H1 (cell line): ENCODE measurements at regions not wholly inside any gene's neighbourhood (a gene's known extent, or its start where the extent isn't known, plus 50 kb on each side); places are given as distances from the start of the nearest gene placed in this dataset.

Experiments
- CTCF ChIA-PET: fragments of 300-600 bp; sonication (Branson Sonifier 250); formaldehyde crosslinking; loops from one replicate; lab custom pipeline; 2021; ENCODE audit not compliant: partially characterized antibody; lab: Charles Lee
- POLR2A ChIA-PET: fragments of 300-600 bp; sonication (Branson Sonifier 250); formaldehyde crosslinking; loops from one replicate; lab custom pipeline; 2021; ENCODE audit warnings: inconsistent platforms; ENCODE audit not compliant: partially characterized antibody; lab: Charles Lee
- DNase-seq, 2 experiments: peaks; one replicate each; pipeline versions ENCODE4 v3.0.0 to v3.0.0-alpha.2; 2010 to 2022; ENCODE audit warnings: low spot score in 2 of 2, low read depth in 1 of 2, mixed read lengths in 1 of 2
- FAIRE-seq: peaks from 2 replicates; lab custom pipeline; 2011; peaks lifted over from hg19 to GRCh38; lab: Jason Lieb, UNC
- H2AFZ ChIP-seq: 2 replicates; pipeline ENCODE4 v1.8.1; 2012; ENCODE audit warnings: low read length, inconsistent platforms
- H2AK5ac ChIP-seq: 2 replicates; pipeline ENCODE4 v1.6.1; 2013; ENCODE audit warnings: low read depth, low read length
- H2BK120ac ChIP-seq: replicated peaks from 2 replicates; pipeline ENCODE3; 2013; ENCODE audit warnings: low read depth, low read length, inconsistent platforms
- H2BK12ac ChIP-seq: 2 replicates; pipeline ENCODE4 v1.6.1; 2013; ENCODE audit warnings: low read depth, low read length
- H2BK15ac ChIP-seq: 2 replicates; pipeline ENCODE4 v1.6.1; 2013; ENCODE audit warnings: low read length
- H2BK20ac ChIP-seq: 2 replicates; pipeline ENCODE4 v1.6.1; 2013; ENCODE audit warnings: low read length
- H2BK5ac ChIP-seq: 2 replicates; pipeline ENCODE4 v1.6.1; 2013; ENCODE audit warnings: low read depth, low read length
- H3K14ac ChIP-seq: 2 replicates; pipeline ENCODE4 v1.6.1; 2013; ENCODE audit warnings: inconsistent platforms; ENCODE audit not compliant: insufficient read length
- H3K18ac ChIP-seq: 2 replicates; pipeline ENCODE4 v1.6.1; 2013; ENCODE audit warnings: low read length; ENCODE audit errors: extremely low read depth
- H3K23ac ChIP-seq: 2 replicates; pipeline ENCODE4 v1.6.1; 2013; ENCODE audit warnings: inconsistent platforms; ENCODE audit not compliant: insufficient read length
- H3K23me2 ChIP-seq: 2 replicates; pipeline ENCODE4 v1.6.1; 2013; ENCODE audit warnings: low read depth, low read length
- H3K27ac ChIP-seq: 2 replicates; pipeline ENCODE4 v1.6.1; 2011; ENCODE audit warnings: low read depth, low read length, inconsistent platforms
- H3K27me3 ChIP-seq, 4 experiments: replicated peaks in 1 of 4; 1 replicate in 1 of 4; 2 replicates in 3 of 4; pipeline versions ENCODE4 v1.6.1 to v1.8.1; 2011 to 2013; ENCODE audit warnings: low read length in 3 of 4, mild to moderate bottlenecking in 3 of 4, inconsistent platforms in 2 of 4, mixed read lengths in 2 of 4, moderate library complexity in 1 of 4; ENCODE audit not compliant: control insufficient read depth in 3 of 4, insufficient read depth in 3 of 4; ENCODE audit errors: extremely low read depth in 1 of 4
- H3K36me3 ChIP-seq, 4 experiments: 2 replicates each; pipeline versions ENCODE4 v1.6.1 to v1.8.1; 2011 to 2013; ENCODE audit warnings: mild to moderate bottlenecking in 4 of 4, low read length in 3 of 4, moderate library complexity in 2 of 4, control low read depth in 1 of 4, inconsistent platforms in 1 of 4; ENCODE audit not compliant: insufficient read depth in 4 of 4, control insufficient read depth in 2 of 4
- H3K4ac ChIP-seq: replicated peaks from 2 replicates; pipeline ENCODE3; 2013; ENCODE audit warnings: low read length, low read depth, mixed read lengths, inconsistent platforms; ENCODE audit not compliant: insufficient read length
- H3K4me1 ChIP-seq, 4 experiments: replicated peaks in 1 of 4; 1 replicate in 1 of 4; 2 replicates in 3 of 4; pipeline versions ENCODE4 v1.6.1 to v1.8.1; 2011 to 2013; ENCODE audit warnings: low read length in 3 of 4, inconsistent platforms in 2 of 4, mixed read lengths in 1 of 4; ENCODE audit not compliant: insufficient read depth in 4 of 4, control insufficient read depth in 3 of 4
- H3K4me2 ChIP-seq, 2 experiments: 2 replicates each; pipeline versions ENCODE4 v1.6.1 to v1.8.1; 2011 to 2013; ENCODE audit warnings: low read depth in 2 of 2, low read length in 2 of 2, control low read depth in 1 of 2, inconsistent platforms in 1 of 2, mild to moderate bottlenecking in 1 of 2; ENCODE audit not compliant: insufficient read depth in 1 of 2
- H3K4me3 ChIP-seq, 4 experiments: fragments of 200-600, 300-600 bp in 1 of 4; sonication (generic), shearing (Covaris generic), sonication (Bioruptor Twin) in 1 of 4; 2 replicates each; pipeline versions ENCODE4 v1.5.1 to v1.8.1; 2011 to 2016; ENCODE audit warnings: low read length in 4 of 4, low read depth in 3 of 4, control low read depth in 2 of 4, inconsistent platforms in 2 of 4, mild to moderate bottlenecking in 2 of 4, mixed read lengths in 1 of 4, moderate library complexity in 1 of 4; ENCODE audit not compliant: insufficient read depth in 2 of 4; ENCODE audit errors: extremely low read depth in 1 of 4
- H3K56ac ChIP-seq: replicated peaks from 2 replicates; pipeline ENCODE3; 2013; ENCODE audit warnings: low read depth, mild to moderate bottlenecking, mixed read lengths, low read length, inconsistent platforms; ENCODE audit not compliant: insufficient read length
- H3K79me1 ChIP-seq: 2 replicates; pipeline ENCODE4 v1.6.1; 2013; ENCODE audit warnings: low read depth, low read length, control low read depth
- H3K79me2 ChIP-seq, 2 experiments: 2 replicates each; pipeline versions ENCODE4 v1.6.1 to v1.8.1; 2012 to 2013; ENCODE audit warnings: low read length in 2 of 2, mild to moderate bottlenecking in 2 of 2, inconsistent platforms in 1 of 2; ENCODE audit not compliant: insufficient read depth in 2 of 2, control insufficient read depth in 1 of 2
- H3K9ac ChIP-seq, 4 experiments: replicated peaks in 1 of 4; 1 replicate in 1 of 4; 2 replicates in 3 of 4; pipeline versions ENCODE4 v1.6.1 to v1.8.1; 2011 to 2013; ENCODE audit warnings: low read depth in 3 of 4, low read length in 3 of 4, control low read depth in 2 of 4, mild to moderate bottlenecking in 2 of 4, moderate library complexity in 2 of 4, inconsistent platforms in 1 of 4; ENCODE audit errors: extremely low read depth in 1 of 4
- H3K9me3 ChIP-seq, 2 experiments: 2 replicates each; pipeline versions ENCODE4 v1.6.1 to v1.8.1; 2012 to 2013; ENCODE audit warnings: mild to moderate bottlenecking in 2 of 2, moderate library complexity in 2 of 2, control low read depth in 1 of 2, inconsistent platforms in 1 of 2, low read depth in 1 of 2, low read length in 1 of 2, mixed read lengths in 1 of 2; ENCODE audit not compliant: insufficient read depth in 2 of 2
- H4K20me1 ChIP-seq, 2 experiments: replicated peaks in 1 of 2; 2 replicates each; pipeline versions ENCODE3 to v1.8.1; 2011 to 2013; ENCODE audit warnings: inconsistent platforms in 2 of 2, low read length in 2 of 2, mild to moderate bottlenecking in 1 of 2; ENCODE audit not compliant: insufficient read depth in 2 of 2, control insufficient read depth in 1 of 2
- H4K5ac ChIP-seq: 2 replicates; pipeline ENCODE4 v1.6.1; 2013; ENCODE audit warnings: low read length, low read depth, mixed read lengths, inconsistent platforms; ENCODE audit not compliant: insufficient read length
- H4K8ac ChIP-seq: 2 replicates; pipeline ENCODE4 v1.8.0; 2013; ENCODE audit warnings: mild to moderate bottlenecking, moderate library complexity, low read length, inconsistent platforms; ENCODE audit not compliant: insufficient read depth; ENCODE audit errors: extremely low read depth
- H4K91ac ChIP-seq: replicated peaks from 2 replicates; pipeline ENCODE3; 2013; ENCODE audit warnings: low read length, mixed read lengths, inconsistent platforms; ENCODE audit not compliant: insufficient read length
- BACH1 ChIP-seq: IDR thresholded peaks from 2 replicates; pipeline ENCODE4 v1.6.1; 2012; ENCODE audit warnings: low read length, improper control_type of control experiment
- CBX5 ChIP-seq: fragments of 300-800, 300-1000 bp; sonication (generic); IDR thresholded peaks from 2 replicates; pipeline ENCODE4 v1.7.1; 2016; ENCODE audit warnings: antibody characterized with exemption, low read length, low read depth
- EP300 ChIP-seq, 2 experiments: IDR thresholded peaks; 1 replicate in 1 of 2; 2 replicates in 1 of 2; pipeline ENCODE4 v1.6.1; 2011 to 2012; ENCODE audit warnings: low read depth in 2 of 2, low read length in 2 of 2, mild to moderate bottlenecking in 2 of 2, borderline replicate concordance in 1 of 2, inconsistent platforms in 1 of 2, moderate library complexity in 1 of 2
- PHF8 ChIP-seq: fragments of 200-600 bp; sonication (generic); conservative IDR thresholded peaks from 2 replicates; pipeline ENCODE4 v1.7.1; 2012; ENCODE audit warnings: low read depth, mild to moderate bottlenecking, inconsistent platforms, low read length, moderate library complexity
- RBBP5 ChIP-seq: IDR thresholded peaks from 2 replicates; pipeline ENCODE4 v1.7.1; 2012; ENCODE audit warnings: low read depth, mild to moderate bottlenecking, inconsistent platforms, low read length, moderate library complexity, borderline replicate concordance
- YY1 ChIP-seq: IDR thresholded peaks from 2 replicates; pipeline ENCODE4 v1.6.1; 2011; ENCODE audit warnings: low read depth, mild to moderate bottlenecking, low read length
- WGBS, 2 experiments: shearing (Covaris generic) in 1 of 2; methylation state at CpG; one replicate each; pipeline versions ENCODE4 v1.1.6 to v1.1.7; 2013 to 2015; ENCODE audit warnings: low lambda C conversion rate in 2 of 2, mixed read lengths in 2 of 2, inconsistent platforms in 1 of 2, low coverage in 1 of 2, missing lambda C conversion rate in 1 of 2; ENCODE audit not compliant: insufficient replicate concordance in 2 of 2, insufficient coverage in 1 of 2, insufficient read length in 1 of 2; ENCODE audit errors: extremely low coverage in 1 of 2, missing lambda C conversion rate in 1 of 2; 5-methylcytosine and 5-hydroxymethylcytosine counted together

DNA sequence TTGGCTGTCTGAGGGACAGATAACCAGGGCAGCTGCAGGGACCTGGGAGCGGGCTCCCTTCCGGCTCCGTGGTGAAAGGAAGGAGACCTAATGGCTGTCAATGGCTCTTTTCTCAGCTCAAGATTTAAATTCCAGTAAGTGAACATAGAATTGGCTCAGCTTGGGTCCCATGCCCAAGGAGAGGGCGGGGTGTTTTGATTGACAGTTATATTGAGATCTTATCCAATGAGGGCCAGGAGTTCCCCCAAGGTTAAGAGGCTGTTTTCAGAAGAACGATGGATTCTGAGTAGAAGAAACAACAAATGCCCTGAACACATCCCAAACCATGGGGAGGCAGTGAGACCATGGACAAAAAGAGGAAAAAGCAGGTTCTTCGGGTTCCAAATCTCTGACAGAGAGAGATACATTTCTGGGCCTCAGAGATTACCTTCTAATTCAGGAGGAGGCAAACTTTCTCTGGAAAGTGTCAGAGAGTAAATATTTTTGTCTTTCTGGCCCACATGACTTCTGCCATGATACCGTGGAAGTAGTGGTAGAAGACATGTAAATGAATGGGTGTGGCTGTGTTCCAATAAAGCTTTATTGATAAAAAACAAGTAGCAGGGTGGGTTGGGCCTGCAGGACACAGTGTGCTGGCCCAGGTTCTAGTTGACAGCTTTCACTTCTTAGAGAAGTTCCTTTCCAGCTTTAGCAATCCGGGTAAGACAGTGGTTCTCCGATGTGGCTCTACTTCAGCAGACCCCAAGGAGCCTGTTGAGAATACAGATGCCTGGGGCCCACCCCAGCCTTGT lies 219.6 kb downstream of the RPS24 start:
- H3K14ac ChIP-seq = no peak overlapping the region
- H2AFZ ChIP-seq = no peak overlapping the region
- no peak for TF ChIP-seq PHF8
- TF ChIP-seq EP300 (IDR thresholded peaks at IDR 0.05; ENCODE audit: borderline replicate concordance in 1 of 2, low read depth in 2 of 2, low read length in 2 of 2) = no peak
- TF ChIP-seq BACH1 = no peak
- no peak for TF ChIP-seq YY1
- TF ChIP-seq CBX5 = no peak
- TF ChIP-seq RBBP5 = no peak
- H2BK15ac ChIP-seq = no peak overlapping the region
- H3K56ac ChIP-seq = no peak overlapping the region
- no peak for DNase-seq
- H3K79me2 ChIP-seq = no peaks in the 10 kb centered on the region
- H4K5ac ChIP-seq = no peak overlapping the region
- no peaks in the 10 kb centered on the region for H3K23me2 ChIP-seq
- no peak for FAIRE-seq
- H3K27ac ChIP-seq = no peak overlapping the region
- no peak overlapping the region for H3K4me2 ChIP-seq
- no peaks in the 10 kb centered on the region for H4K20me1 ChIP-seq
- no peak overlapping the region for H3K18ac ChIP-seq
- no peak overlapping the region for H4K91ac ChIP-seq
- H3K9ac ChIP-seq = no peak overlapping the region
- no peak overlapping the region for H2BK12ac ChIP-seq
- H2AK5ac ChIP-seq = no peak overlapping the region
- H2BK120ac ChIP-seq = no peak overlapping the region
- H3K23ac ChIP-seq = no peak overlapping the region
- H4K8ac ChIP-seq = no peak overlapping the region
- H3K36me3 ChIP-seq = no peaks in the 10 kb centered on the region
- CTCF ChIA-PET = interaction anchor here (1.2 to 1.7 kb wide), 4 partner anchors 18 to 126 kb away, joined by 3 to 5 read pairs (median 3); no protein-coding TSS in a partner anchor
- no peak overlapping the region for H2BK20ac ChIP-seq
- no peaks in the 10 kb centered on the region for H3K79me1 ChIP-seq
- H3K4ac ChIP-seq = no peak overlapping the region
- H3K9me3 ChIP-seq = no peaks in the 10 kb centered on the region
- H3K4me3 ChIP-seq = no peak overlapping the region
- H2BK5ac ChIP-seq = no peak overlapping the region
- no peaks in the 10 kb centered on the region for H3K4me1 ChIP-seq
- POLR2A ChIA-PET = no interaction called here
- whole genome bisulfite sequencing, 2 experiments = 83% methylated on average over 9 of the region's 9 CpGs; no CpG with 5 or more reads in 1 of the 2 experiments
- H3K27me3 ChIP-seq = peaks cover 0 to 1% (median 0%) of the 10 kb centered on the region in 4 experiments; a peak in 1 of 7 replicates
